ENCODE measurements at regions not wholly inside any gene's neighbourhood (a gene's known extent, or its start where the extent isn't known, plus 50 kb on each side); places are given as distances from the start of the nearest gene placed in this dataset.

DNA sequence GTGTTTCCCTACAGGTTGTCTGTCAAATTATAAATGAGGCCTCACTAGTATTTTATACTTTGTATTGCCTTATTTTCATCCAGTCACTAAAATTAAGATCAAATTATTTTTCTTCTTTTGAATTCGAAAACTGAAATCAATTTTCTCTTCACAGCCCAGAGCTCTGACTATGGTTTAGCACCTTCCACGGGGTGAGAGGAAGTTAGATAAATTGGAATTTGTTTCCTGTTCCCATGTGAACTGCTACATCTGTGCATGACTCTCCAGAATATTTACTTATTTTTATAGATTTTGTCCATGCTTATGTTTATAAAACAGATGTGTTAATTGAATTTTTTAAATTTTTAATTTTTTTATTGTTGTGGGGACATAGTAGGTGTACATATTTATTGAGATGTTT is 656.5 kb downstream of the IRS1 start:
- FAIRE-seq = no peak

DNA sequence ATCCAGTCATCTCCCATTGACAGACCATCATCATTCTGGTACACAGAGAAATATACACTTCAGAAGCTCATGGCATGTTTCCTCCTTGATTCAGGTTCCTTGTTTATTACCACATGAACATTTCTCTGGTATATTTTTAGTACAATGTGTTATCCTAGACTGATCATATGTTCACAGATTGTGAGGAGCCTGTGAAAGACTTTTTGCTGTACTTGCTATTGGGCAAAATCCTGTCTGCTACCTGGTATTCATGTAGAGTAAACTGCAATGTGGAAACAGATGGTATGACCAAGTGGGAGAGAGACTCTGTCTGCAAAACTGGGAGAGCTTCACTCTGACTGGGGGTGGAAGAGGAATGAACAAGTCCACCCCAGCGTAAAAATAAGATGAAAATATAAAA is 657.2 kb downstream of the IRS1 start:
- no peak for FAIRE-seq

DNA sequence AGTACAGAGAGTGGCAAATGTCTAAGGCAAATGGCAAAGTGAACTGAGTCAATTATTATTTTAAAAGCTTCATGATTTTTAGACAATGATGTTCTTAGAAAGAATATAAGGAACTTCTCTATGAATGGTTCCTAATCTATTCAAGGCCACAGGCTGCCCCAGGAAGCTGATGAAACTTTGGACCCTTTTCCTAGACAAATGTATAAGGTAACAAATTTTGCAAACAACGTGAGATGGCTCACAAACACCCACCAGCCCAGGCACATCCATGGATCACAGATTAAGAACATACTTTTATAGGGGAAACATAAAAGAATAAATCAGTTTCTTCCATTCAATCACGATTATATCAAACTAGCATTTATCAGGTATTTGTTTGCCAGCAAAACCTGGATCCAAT is 659.0 kb downstream of the IRS1 start:
- no peak for FAIRE-seq

DNA sequence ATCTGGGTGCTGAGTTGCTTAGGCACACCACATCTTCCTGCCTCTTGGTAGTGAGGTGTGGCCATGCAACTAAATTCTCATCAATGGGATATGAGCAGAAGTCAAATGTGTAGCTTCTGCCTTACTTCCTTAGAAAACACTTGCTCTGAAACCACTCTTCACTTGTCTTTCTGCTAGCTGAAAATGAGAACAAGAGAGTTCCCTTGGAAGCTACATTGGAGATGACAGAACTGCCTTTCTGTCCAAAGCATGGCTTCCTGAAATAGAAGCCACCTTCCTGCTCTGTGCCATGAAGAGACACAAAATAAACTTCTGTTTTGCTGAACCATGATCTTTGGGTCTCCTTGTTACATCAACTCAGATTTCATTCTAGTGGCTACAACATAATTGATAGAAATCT is 659.9 kb downstream of the IRS1 start:
- FAIRE-seq = no peak

DNA sequence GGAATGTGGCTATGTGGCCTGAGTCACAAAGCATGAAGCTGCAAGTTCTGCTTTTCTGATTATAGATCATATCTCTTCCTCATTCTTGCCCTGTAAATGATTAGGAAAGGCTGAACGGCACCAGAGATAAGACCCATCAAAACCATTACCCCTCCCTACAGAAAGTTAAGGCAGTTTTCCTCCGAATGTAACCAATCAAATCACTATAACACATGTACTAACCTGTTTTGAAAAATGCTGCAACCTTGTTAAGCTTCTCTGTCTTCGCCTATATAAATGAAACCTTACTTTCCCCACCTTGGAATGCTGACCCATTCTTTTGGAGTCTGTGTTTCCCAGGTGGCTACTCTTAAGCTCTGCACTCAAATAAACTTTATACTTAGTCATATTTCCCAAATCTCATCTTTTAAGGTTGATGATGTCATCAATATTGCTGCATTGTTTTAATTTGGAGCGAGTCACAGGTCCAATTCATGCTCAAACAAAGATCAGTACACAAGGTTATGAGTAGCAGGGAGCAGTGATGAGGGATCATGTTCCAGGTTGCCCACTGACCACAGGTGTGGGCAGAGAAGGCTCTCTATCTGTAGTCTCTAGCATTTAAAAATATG is 662.3 kb downstream of the IRS1 start:
- no peak for FAIRE-seq

DNA sequence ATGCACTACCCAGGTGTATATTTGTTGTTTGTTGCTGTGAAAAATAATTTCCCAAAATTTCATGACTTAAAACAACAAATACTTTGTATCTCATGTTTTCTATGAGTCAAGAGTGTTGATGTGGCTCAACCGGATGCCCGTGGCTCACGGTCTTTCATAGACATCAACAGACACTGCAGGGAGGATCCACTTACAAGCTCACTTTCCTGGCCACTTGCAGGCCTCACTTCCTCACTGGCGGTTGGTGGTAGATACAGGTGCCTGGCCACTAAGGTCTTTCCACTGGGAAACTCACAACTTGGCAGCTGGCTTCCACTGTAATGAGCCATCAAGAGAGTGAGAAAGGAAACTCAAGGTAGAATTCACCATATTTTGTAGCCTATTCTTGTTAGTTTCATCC is 662.9 kb downstream of the IRS1 start:
- FAIRE-seq = no peak

DNA sequence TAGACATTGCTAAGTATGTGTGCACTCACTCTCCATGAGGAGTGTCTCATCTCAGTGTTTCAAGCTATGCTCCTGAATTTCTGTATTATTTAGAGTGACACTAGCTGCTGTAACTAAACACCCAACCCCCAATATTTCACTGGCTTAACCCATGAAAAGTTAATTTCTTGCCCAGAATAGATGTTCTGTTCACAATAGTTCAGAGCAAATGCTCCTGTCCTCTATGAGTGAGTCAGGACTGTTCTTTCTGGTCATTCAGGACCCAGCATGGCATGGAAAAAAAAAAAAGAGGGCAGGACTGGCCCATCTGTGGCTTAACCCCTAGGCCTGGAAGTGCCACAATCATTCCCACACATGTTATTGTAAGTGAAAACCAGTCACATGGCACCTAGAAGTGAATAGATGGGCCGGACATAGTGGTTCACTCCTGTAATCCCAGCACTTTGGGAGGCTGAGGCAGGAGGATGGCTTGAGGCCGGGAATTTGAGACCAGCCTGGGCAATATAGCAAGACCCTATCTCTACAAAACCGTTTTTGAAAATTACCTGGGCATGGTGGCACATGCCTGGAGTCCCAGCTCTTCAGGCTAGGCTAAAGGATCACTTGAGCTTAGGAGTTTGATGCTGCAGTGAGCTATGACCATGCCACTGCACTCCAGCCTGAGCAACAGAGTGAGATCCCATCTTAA is 663.6 kb downstream of the IRS1 start:
- FAIRE-seq = no peak

DNA sequence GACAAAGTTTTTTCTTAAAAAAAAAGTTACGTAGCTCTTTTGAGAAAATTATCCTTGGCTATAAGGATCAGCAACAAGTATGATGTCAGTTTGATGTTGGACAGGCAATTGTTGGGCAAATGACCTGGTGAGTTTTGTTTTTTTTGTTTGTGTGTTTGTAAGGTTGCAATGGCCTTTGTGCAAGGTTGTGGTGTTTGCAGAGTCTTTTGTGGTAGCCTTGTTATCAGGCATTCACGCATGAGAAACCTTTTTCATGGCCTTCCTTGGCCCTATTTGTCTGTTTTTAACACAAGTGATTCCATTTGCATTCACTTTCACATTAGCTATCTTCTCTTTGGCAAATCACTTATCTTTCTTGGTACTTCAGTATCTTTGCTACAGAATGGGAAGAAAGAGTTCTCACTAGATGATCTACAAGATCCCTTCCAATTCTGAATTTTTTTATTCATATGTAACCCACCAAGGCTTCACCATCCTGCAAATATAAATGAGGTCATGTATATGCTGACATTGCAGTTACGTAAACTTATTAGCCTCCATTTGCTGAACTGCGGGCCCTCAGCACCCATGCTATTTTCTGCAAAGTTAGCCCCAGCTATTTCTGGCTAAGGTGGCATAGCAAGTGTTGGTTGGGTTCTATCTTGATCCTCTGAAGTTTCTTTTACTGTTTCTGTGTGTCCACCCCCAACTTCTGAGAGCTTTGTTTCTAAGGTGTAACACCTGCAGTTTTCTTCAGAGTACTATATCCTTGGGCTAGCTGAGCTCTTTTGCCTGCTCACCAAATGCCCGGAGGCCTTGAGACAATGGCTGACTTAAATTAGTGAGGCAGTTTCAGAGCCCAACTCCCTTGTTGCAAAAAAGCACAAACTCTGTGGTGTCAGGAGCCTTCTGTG is 667.1 kb downstream of the IRS1 start:
- no peak for FAIRE-seq

DNA sequence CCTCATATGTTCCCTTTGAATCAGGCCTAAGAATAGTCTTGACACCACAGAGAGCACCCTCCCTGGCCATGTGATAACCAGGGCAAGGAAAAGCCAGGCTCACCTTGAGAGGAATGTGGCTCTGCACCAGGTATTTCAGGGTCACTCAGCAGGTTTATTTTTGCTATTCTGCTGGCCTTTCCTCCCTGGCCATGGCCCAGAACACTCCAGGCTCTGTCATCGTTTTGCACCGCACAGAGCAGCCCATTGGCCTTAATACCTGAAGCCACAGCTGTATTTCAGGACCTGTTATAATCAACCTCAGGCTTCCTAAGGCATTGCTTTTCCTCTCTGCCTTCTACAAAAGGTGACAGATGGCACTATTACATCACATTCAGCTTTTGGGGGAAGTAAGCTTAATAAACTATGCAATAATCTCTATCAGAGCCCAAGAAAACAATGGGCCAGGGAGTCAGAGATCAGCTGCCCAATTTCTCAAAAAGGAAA is 668.3 kb downstream of the IRS1 start:
- FAIRE-seq = no peak

DNA sequence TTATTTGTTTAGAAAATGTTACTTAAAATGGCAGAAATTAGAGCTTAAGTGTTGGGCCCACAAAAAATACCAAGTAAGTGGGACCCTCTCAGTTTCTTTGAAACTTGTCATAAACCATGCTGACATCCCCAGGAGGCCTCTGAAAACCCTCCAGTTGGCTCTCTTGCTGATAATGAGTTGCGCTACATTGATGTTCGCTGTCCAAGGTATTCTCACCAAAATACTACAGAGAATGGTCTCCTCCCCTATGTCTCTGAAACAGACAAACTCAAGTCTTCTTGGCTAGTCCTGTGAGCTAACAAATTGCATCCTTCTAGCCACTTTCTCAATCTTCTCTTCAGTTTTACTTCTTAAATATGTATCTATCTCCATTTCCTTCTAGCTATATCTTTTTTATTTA is 669.4 kb downstream of the IRS1 start:
- FAIRE-seq = no peak

DNA sequence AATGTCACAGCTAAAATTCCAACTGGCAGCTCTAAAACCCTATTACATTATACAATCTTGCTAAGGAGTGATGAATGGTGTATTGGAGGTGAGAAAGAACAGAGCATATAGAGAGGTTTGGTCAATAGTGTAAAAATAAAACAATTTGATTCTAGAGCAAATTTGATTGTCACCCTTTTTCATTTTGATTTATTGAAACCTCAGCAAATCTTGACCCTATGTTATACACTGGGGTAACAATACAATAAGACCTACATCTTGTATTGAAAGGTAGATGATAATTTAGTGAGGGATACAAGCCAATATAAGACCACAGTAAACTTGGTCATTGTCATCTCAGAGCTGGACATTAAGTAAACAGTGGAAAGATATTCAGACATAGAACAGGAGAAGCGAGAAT is 671.9 kb downstream of the IRS1 start:
- no peak for FAIRE-seq

DNA sequence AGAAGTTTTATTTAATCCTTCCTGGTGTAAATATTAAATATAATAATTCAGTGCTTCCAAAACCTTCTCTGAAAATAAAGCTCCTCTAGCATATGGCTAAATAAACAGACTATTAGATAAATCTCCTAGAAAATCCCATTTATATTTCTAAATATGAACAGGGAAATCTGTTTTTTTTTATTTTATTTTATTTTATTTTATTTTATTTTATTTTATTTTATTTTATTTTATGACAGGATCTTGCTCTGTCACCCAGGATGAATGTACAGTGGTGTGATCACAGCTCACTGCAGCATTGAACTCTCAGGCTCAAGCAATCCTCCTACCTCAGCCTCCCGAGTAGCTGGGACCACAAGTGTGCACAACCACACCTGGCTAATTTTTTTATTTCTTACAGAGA is 673.5 kb downstream of the IRS1 start:
- no peak for FAIRE-seq

DNA sequence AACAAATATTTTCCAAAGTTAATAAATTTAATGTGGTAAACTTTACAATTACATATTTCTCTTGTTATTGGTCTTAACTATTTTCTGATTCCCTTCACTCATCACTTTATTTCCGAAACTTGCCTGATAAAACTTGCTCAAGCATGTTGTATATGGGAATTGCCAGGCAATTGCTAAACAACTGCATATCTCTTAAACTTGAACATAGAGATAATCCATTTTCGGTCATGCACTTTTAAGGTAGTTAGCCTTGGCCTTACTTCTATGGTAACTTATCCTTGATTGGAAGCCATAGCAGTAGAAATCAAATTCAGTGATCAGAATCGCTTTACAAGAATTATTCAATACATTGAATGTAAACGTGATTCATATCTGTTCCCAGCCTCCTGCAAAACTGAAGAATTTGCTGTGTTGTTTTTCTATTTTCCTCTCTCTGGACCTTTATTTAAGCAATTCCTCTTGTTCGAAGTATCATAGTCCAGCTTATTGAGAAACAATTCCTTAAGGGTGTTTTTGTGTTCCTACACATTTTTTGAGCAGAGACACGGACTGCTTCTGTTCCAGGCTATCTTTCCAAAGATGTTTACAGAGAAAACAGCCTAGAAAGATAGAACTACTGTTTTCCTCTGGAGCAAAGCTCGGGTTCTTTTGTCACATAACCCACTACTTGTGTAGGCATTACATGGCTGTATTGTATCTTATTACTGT is 674.3 kb downstream of the IRS1 start:
- FAIRE-seq = no peak

DNA sequence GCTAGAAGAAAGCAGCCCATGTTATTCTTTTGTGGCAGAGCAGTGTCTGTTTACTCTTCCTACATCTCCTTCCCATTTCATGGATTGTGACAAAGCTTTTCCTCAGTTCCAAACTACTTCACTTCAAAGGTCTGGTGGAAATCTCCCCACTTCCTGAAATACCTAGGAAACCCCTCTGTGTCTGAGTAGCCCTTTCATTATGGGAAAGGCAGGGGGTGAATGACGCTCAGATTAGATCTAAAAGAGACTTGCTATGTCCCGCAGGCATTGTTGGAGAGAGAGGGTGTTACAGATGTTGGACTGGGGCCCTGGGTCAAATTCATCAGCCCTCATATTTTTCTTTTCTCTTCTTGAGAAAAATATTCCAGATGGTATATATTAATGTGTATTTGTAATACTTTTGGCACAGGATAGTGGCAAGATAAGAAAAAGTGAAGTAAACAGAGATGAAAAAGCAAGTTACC is 675.0 kb downstream of the IRS1 start:
- no peak for FAIRE-seq

DNA sequence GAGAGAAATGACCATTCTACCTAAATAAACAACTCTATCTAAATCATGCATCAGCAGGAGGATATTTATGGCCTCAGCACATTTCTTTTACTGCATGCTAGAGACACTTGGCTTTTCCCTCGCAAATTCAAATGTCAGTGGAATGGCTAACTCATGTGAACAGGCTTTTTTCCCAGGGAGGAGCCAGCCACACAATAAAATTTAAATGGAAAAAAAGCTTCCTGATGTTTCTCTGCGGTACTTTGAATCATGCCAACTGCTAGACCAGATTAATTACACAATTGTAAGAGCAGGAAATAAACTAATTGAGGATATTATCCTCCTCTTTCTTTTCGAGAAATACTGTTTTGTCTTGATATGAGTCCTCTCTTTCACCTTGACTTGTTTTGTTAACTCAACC is 676.3 kb downstream of the IRS1 start:
- no peak for FAIRE-seq

DNA sequence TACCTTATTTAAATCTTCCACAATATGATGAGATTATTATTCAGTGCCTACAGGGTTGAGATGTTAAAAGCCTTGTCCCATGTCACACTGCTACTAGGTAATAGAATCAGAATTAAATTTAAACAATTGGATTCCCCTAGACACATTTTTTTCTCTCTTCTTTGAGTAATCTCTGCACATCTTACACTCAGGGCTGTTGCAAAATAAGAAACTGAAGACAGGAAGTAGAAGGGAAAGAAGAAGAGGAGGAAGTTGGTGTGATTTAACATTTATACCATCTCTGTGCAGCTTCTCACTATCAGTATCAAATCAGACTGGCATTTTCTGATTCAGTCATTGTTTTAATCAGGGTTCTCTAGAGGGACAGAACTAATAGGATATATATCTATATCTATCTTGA is 677.6 kb downstream of the IRS1 start:
- FAIRE-seq = no peak

DNA sequence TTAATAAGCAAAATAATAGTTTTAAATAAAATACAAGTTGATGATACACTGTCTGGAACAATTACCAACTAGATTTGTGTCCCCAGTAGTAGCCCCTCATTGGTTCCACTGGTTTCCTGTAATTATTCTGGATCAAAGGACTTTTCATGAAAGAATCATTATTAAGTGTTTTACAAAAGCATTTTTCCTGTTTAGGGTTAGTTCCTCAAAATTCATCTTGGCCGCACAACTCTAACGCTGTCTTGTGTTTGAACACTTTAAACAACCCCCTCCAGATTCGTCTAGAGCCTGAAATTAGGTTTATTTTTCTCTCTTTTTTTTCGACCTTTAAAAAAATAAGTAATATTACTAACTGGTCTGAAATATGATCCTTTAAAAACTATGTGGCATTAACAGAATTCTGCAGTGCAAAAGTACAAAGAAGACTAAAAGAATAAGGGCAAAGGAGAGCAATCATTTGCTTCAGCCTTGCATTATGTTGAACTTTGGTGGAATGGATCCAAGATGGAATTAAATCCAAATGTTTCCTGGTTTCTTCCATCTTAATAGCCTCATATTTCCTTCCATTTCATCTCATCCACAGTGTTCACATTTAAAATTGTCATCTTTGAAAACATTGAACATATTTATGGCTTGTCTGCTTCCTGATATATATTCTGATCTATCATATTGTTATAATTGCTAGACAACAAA is 678.4 kb downstream of the IRS1 start:
- FAIRE-seq = no peak

DNA sequence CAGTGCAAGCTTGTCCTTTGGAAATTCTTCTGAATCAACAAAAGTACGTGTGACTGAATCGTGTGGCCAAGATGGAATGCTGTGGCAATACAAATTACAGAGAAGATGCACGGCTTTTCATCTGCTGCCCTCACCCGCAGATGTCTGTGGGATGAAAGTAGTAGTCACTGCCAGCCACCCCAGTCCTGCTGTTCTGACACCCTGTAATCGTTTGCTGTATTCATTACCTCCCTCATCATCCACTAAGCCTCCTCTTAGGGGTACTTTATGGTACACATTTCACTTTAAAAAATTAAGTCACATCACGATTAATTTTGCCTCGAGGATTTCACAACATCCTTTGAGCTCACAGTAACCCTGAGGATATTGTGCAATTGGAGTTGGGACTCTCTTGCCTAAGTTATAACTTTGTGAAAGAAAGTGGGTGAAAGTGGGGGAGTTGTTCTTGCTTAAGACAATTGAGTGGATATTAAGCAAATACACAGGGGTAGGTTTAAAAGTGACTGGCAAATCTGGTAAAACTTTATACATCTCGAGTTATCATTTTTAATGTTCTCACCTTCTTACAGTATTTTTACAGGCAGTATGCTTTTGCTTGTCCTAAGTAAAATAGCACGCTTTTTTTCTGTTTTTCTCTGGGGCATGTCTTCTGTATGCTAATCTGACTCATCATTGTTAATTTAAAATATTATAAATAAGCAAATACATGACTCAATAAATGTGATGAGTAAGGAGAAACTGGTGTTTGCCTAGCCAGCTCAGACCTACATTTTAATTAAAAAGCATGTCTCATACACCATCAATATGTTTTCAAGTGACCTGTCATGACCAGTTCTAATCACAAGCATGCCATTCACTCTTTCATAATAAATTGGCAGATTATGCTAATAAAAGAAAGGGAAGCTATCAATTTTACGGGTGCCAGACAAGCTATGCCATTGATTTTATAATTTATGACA is 680.9 kb downstream of the IRS1 start:
- no peak for FAIRE-seq

DNA sequence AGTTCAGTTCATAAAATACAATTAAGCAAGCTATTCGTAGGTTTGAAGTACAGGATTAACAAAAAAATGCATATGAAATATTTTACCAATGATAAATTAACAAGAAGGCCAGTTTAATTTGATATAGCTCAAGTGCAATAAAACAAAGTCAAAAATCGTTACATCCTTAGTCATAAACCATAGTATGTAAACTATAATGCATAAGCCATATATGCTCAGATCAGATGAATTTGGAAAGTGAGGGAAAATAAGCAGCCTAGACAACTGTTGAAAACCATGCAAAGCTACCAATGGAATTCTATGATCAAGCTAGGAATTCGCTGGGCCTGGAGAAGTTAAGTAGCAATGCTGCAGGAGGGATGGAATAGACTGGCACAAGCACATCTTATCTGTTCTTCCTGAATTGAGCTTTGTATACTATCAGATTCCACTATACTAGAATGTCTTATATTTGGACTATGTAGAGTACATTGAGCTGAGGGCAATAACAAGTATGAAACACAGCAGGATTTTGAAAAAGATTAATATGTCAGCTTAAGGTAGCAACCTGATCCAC is 682.0 kb downstream of the IRS1 start:
- FAIRE-seq = no peak

DNA sequence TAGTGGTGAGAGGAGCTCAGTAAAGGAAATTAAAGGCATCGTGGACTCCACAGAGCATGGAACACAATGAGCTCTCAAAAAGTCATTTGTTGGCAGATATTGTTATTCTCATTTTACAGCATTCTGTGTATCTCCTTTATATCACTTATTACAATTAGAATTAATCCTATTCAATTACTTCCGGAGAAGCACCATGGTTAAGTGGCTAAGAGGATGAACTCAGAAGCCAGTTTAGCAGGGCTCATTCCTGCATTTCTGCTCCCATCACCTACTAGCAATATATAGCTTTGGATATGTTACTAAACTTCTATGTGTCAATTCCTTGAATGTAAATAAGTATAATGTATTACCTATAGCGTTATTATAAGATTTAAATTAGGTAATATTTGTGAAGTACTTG is 683.3 kb downstream of the IRS1 start:
- no peak for FAIRE-seq

DNA sequence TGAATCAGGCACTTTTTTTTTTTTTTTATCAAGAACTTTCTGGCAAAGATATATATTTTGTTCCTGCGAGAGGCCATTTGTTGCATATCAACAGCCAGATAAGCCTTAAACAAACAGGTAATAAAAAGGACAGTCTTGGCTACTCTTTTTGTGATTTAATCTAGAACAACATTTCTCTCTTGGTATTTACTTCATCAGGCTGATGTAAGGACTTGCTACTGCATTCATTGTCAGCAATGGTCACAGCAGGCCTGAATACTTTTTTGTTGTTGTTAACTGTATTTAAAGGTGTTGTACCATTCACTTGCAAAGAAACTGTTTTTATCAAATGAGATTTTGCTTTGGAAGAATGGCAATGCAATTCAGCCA is 683.8 kb downstream of the IRS1 start:
- no peak for FAIRE-seq

Data from A204.1 (cell line).